ENCODE measurements at regions not wholly inside any gene's neighbourhood (a gene's known extent, or its start where the extent isn't known, plus 50 kb on each side); places are given as distances from the start of the nearest gene placed in this dataset.

GRCh38 chr12:43087195-43088091 lies 464.6 kb downstream of the ADAMTS20 start:
- no peak for DNase-seq

- no peak for DNase-seq
Observed at GRCh38 chr12:43079476-43079875, 472.5 kb downstream of the ADAMTS20 start.

GRCh38 chr12:43078976-43079375 lies 473.0 kb downstream of the ADAMTS20 start:
- DNase-seq, result no peak

GRCh38 chr12:43072431-43072830 lies 479.6 kb downstream of the ADAMTS20 start:
- no peak for DNase-seq

- DNase-seq, result no peak
Observed at GRCh38 chr12:43069768-43070221, 480.2 kb upstream of the PRICKLE1 start.

GRCh38 chr12:43066471-43066870 lies 476.9 kb upstream of the PRICKLE1 start:
- DNase-seq, result no peak

- no peak for DNase-seq
Observed at GRCh38 chr12:43063650-43064049, 474.1 kb upstream of the PRICKLE1 start.

- DNase-seq, result no peak
Observed at GRCh38 chr12:43062201-43062895, 472.8 kb upstream of the PRICKLE1 start.

GRCh38 chr12:43060742-43061141 lies 471.2 kb upstream of the PRICKLE1 start:
- DNase-seq, result no peak

GRCh38 chr12:43058616-43059015 lies 469.1 kb upstream of the PRICKLE1 start:
- DNase-seq, result no peak

GRCh38 chr12:43057566-43057965 lies 468.0 kb upstream of the PRICKLE1 start:
- DNase-seq, result no peak

GRCh38 chr12:43054085-43054484 lies 464.5 kb upstream of the PRICKLE1 start:
- DNase-seq, result no peak

GRCh38 chr12:43052441-43052840 lies 462.9 kb upstream of the PRICKLE1 start:
- DNase-seq, result no peak

GRCh38 chr12:43044241-43044640 lies 454.7 kb upstream of the PRICKLE1 start:
- DNase-seq, result no peak

GRCh38 chr12:43038991-43039390 lies 449.4 kb upstream of the PRICKLE1 start:
- no peak for DNase-seq

- no peak for DNase-seq
Observed at GRCh38 chr12:43029971-43030370, 440.4 kb upstream of the PRICKLE1 start.

- DNase-seq, result no peak
Observed at GRCh38 chr12:43028826-43029225, 439.3 kb upstream of the PRICKLE1 start.

- no peak for DNase-seq
Observed at GRCh38 chr12:43022838-43023237, 433.3 kb upstream of the PRICKLE1 start.

- no peak for DNase-seq
Observed at GRCh38 chr12:43015090-43015737, 425.7 kb upstream of the PRICKLE1 start.

- DNase-seq, result no peak
Observed at GRCh38 chr12:43011383-43011926, 421.9 kb upstream of the PRICKLE1 start.

GRCh38 chr12:43009846-43010240 lies 420.3 kb upstream of the PRICKLE1 start:
- no peak for DNase-seq

GRCh38 chr12:43008953-43009845 lies 419.7 kb upstream of the PRICKLE1 start:
- no peak for DNase-seq

Measured in hematopoietic multipotent progenitor cell treated with erythropoietin and hydrocortisone succinate and interleukin-3 and kit ligand, for 8 days (in vitro differentiated cells).